A549 (cell line): ENCODE measurements at regions not wholly inside any gene's neighbourhood (a gene's known extent, or its start where the extent isn't known, plus 50 kb on each side); places are given as distances from the start of the nearest gene placed in this dataset.

Experiments used
- ATAC-seq, 2 experiments: fragments of 200-7000 bp in 1 of 2; fragments of >200 bp in 1 of 2; cut with Nextera tagmentation in 1 of 2; cut with Tn5 transposase in 1 of 2; 3 replicates each; pipeline versions ENCODE4 v1.8.0 to v1.9.1; 2018 to 2020; ENCODE audit warnings: mild to moderate bottlenecking in 1 of 2, moderate library complexity in 1 of 2
- CTCF ChIA-PET: fragments of 300-600 bp; sonication (Branson Sonifier 250); formaldehyde crosslinking; extraction: SDS; loops from one replicate; lab custom pipeline; 2021; ENCODE audit warnings: antibody characterized with exemption, inconsistent platforms; lab: Yijun Ruan, JAX
- POLR2A ChIA-PET: fragments of 350-600 bp; formaldehyde crosslinking; extraction: SDS; loops from one replicate; lab custom pipeline; 2021; ENCODE audit warnings: antibody characterized with exemption, inconsistent platforms; lab: Yijun Ruan, JAX
- DNase-seq, 2 experiments: peaks; one replicate each; pipeline versions ENCODE4 v3.0.0 to v3.0.0-alpha.2; 2011 to 2016; ENCODE audit warnings: low read depth in 1 of 2, low spot score in 1 of 2
- FAIRE-seq: peaks from 2 replicates; lab custom pipeline; 2011; peaks lifted over from hg19 to GRCh38; lab: Jason Lieb, UNC
- H3K27ac ChIP-seq, 2 experiments: fragments of >200 bp; sonication (Bioruptor Twin); formaldehyde crosslinking; 3 replicates each; pipeline ENCODE4 v1.5.1; 2016 to 2017
- H3K4me1 ChIP-seq: fragments of >200 bp; sonication (Bioruptor Twin); formaldehyde crosslinking; 3 replicates; pipeline ENCODE4 v1.6.1; 2016
- H3K4me2 ChIP-seq: fragments of >200 bp; sonication (Bioruptor Twin); formaldehyde crosslinking; 3 replicates; pipeline ENCODE4 v1.6.1; 2016
- H3K4me3 ChIP-seq: fragments of >200 bp; sonication (Bioruptor Twin); formaldehyde crosslinking; 3 replicates; pipeline ENCODE4 v1.5.1; 2016
- H3K9me3 ChIP-seq: fragments of >200 bp; sonication (Bioruptor Twin); formaldehyde crosslinking; 3 replicates; pipeline ENCODE4 v1.6.1; 2016
- CBX2 ChIP-seq: fragments of 200-600 bp; sonication (generic); IDR thresholded peaks from 2 replicates; pipeline ENCODE4 v1.6.1; 2016; ENCODE audit warnings: low read depth, mild to moderate bottlenecking, borderline replicate concordance
- CHD2 ChIP-seq: fragments of 150-350 bp; IDR thresholded peaks from 2 replicates; pipeline ENCODE4 v1.6.1; 2014; ENCODE audit warnings: low read length; ENCODE audit not compliant: partially characterized antibody
- CTCF ChIP-seq: fragments of >200 bp; sonication (Bioruptor Twin); formaldehyde crosslinking; IDR thresholded peaks from 3 replicates; pipeline ENCODE4 v1.5.1; 2016
- FOSL2 ChIP-seq, 2 experiments: fragments of 450-650 bp in 1 of 2; fragments of >200 bp in 1 of 2; sonication (Bioruptor Twin) in 1 of 2; formaldehyde crosslinking; IDR thresholded peaks; 2 replicates each; pipeline versions ENCODE4 v1.5.0 to v1.6.1; 2016 to 2020; ENCODE audit warnings: mild to moderate bottlenecking in 1 of 2, moderate library complexity in 1 of 2
- FOXS1 ChIP-seq: fragments of 250-450 bp; sonication (Bioruptor Pico); IDR thresholded peaks from 2 replicates; pipeline ENCODE4 v1.5.0; 2020; ENCODE audit warnings: mild to moderate bottlenecking, moderate library complexity
- GATA3 ChIP-seq: IDR thresholded peaks from 2 replicates; pipeline ENCODE4 v1.6.1; 2012; ENCODE audit warnings: borderline replicate concordance
- HDAC2 ChIP-seq: fragments of 200-600 bp; sonication (generic); IDR thresholded peaks from 2 replicates; pipeline ENCODE4 v1.6.1; 2016
- HES2 ChIP-seq: fragments of >200 bp; sonication (Bioruptor Twin); formaldehyde crosslinking; IDR thresholded peaks from 2 replicates; pipeline ENCODE4 v1.6.1; 2016
- HEYL ChIP-seq: fragments of 250-450 bp; sonication (Bioruptor Pico); IDR thresholded peaks from 2 replicates; pipeline ENCODE4 v1.8.0; 2021; ENCODE audit warnings: mild to moderate bottlenecking, moderate library complexity
- HOXA7 ChIP-seq: fragments of 250-450 bp; sonication (Bioruptor Pico); IDR thresholded peaks from 2 replicates; pipeline ENCODE4 v1.5.0; 2020; ENCODE audit warnings: mild to moderate bottlenecking, moderate library complexity
- HOXB5 ChIP-seq: fragments of 250-450 bp; sonication (Bioruptor Pico); IDR thresholded peaks from 2 replicates; pipeline ENCODE4 v1.5.0; 2020; ENCODE audit warnings: mild to moderate bottlenecking, moderate library complexity
- JUN ChIP-seq, 2 experiments: fragments of >200 bp; sonication (Bioruptor Twin); formaldehyde crosslinking; IDR thresholded peaks; 2 replicates in 1 of 2; 3 replicates in 1 of 2; pipeline ENCODE4 v1.6.1; 2016 to 2017
- KDM1A ChIP-seq: fragments of 200-600 bp; sonication (generic); IDR thresholded peaks from 2 replicates; pipeline ENCODE4 v1.6.1; 2016; ENCODE audit warnings: low read depth, mild to moderate bottlenecking
- KDM5A ChIP-seq: fragments of 200-600 bp; sonication (generic); IDR thresholded peaks from 2 replicates; pipeline ENCODE4 v1.6.1; 2016; ENCODE audit warnings: antibody characterized with exemption, mild to moderate bottlenecking
- MAX ChIP-seq: IDR thresholded peaks from 2 replicates; pipeline ENCODE4 v1.6.1; 2012
- MAZ ChIP-seq: fragments of 150-350 bp; IDR thresholded peaks from 2 replicates; pipeline ENCODE4 v1.6.1; 2014; ENCODE audit warnings: antibody characterized with exemption, low read depth, low read length, borderline replicate concordance
- PBX3 ChIP-seq: IDR thresholded peaks from 2 replicates; pipeline ENCODE4 v1.6.1; 2012
- RARB ChIP-seq: fragments of 250-450 bp; sonication (Bioruptor Pico); IDR thresholded peaks from 2 replicates; pipeline ENCODE4 v1.8.0; 2021; ENCODE audit warnings: mild to moderate bottlenecking, moderate library complexity
- RFX5 ChIP-seq: fragments of 450-650 bp; IDR thresholded peaks from 2 replicates; pipeline ENCODE4 v1.7.1; 2014; ENCODE audit warnings: antibody characterized with exemption, mild to moderate bottlenecking, moderate library complexity
- RNF2 ChIP-seq: fragments of 200-600 bp; sonication (generic); IDR thresholded peaks from 2 replicates; pipeline ENCODE4 v1.6.1; 2016; ENCODE audit warnings: low read depth, mild to moderate bottlenecking, antibody characterized with exemption, moderate library complexity, borderline replicate concordance
- SMC3 ChIP-seq: fragments of >200 bp; sonication (Bioruptor Twin); formaldehyde crosslinking; IDR thresholded peaks from 3 replicates; pipeline ENCODE4 v1.6.1; 2018; ENCODE audit warnings: inconsistent platforms
- SREBF2 ChIP-seq: fragments of 450-650 bp; IDR thresholded peaks from 2 replicates; pipeline ENCODE4 v1.6.1; 2014; ENCODE audit warnings: mild to moderate bottlenecking, moderate library complexity
- TP53 ChIP-seq: fragments of 250-450 bp; sonication (Bioruptor Pico); IDR thresholded peaks from 2 replicates; pipeline ENCODE4 v1.5.0; 2021; ENCODE audit warnings: mild to moderate bottlenecking, moderate library complexity
- USF2 ChIP-seq: fragments of 450-650 bp; IDR thresholded peaks from 2 replicates; pipeline ENCODE4 v1.6.1; 2014; ENCODE audit warnings: antibody characterized with exemption
- ZC3H11A ChIP-seq: fragments of 450-650 bp; IDR thresholded peaks from 2 replicates; pipeline ENCODE4 v1.6.1; 2014; ENCODE audit warnings: antibody characterized with exemption, mild to moderate bottlenecking
- ZSCAN20 ChIP-seq: fragments of 250-450 bp; sonication (Bioruptor Pico); IDR thresholded peaks from 2 replicates; pipeline ENCODE4 v1.8.0; 2022; ENCODE audit warnings: mild to moderate bottlenecking, moderate library complexity
- WGBS: methylation state at CpG from one replicate; pipeline ENCODE4 v1.1.6; 2017; ENCODE audit errors: missing lambda C conversion rate; 5-methylcytosine and 5-hydroxymethylcytosine counted together

- DNase-seq (no peak), ATAC-seq (no peak), FAIRE-seq (no peak)
- no peaks in the 10 kb centered on the region for H3K4me1 ChIP-seq
- WGBS = 72% methylated on average over 11 of the region's 13 CpGs
- no peak overlapping the region for H3K4me3 ChIP-seq
- H3K9me3 ChIP-seq = peaks cover 72% of the 10 kb centered on the region
- ChIA-PET CTCF (no interaction called here), POLR2A (no interaction called here)
- TF ChIP-seq MAX = no peak
- no peak for TF ChIP-seq FOSL2 (IDR thresholded peaks at IDR 0.05)
- no peak for TF ChIP-seq FOSL2 (CRISPR knock-in tag; IDR thresholded peaks at IDR 0.05)
- TF ChIP-seq HES2 = no peak
- no peak for TF ChIP-seq RFX5
- no peak for TF ChIP-seq RNF2
- no peak for TF ChIP-seq MAZ
- no peak for TF ChIP-seq USF2
- no peak for TF ChIP-seq KDM1A
- TF ChIP-seq HEYL = no peak
- TF ChIP-seq GATA3 = no peak
- no peak for TF ChIP-seq HOXA7 (CRISPR knock-in tag)
- no peak overlapping the region for H3K4me2 ChIP-seq
- no peak overlapping the region for H3K27ac ChIP-seq
Measured at GRCh38 chr15:25051399-25052154, 96.8 kb downstream of the SNRPN start.

GRCh38 chr15:25052191-25052999 is 97.6 kb downstream of the SNRPN start:
- 80% methylated on average over 5 of the region's 14 CpGs for WGBS
- ATAC-seq (no peak), FAIRE-seq (no peak), DNase-seq (no peak)
- H3K9me3 ChIP-seq = peaks cover 70% of the 10 kb centered on the region
- ChIA-PET POLR2A (no interaction called here), CTCF (no interaction called here)
- H3K4me1 ChIP-seq = no peaks in the 10 kb centered on the region
- H3K27ac ChIP-seq = no peak overlapping the region
- TF ChIP-seq HOXB5 (CRISPR knock-in tag) = no peak
- no peak for TF ChIP-seq GATA3
- no peak for TF ChIP-seq CTCF
- no peak for TF ChIP-seq KDM5A
- no peak for TF ChIP-seq TP53
- TF ChIP-seq MAX = no peak
- no peak for TF ChIP-seq PBX3
- no peak for TF ChIP-seq RNF2
- no peak for TF ChIP-seq SMC3
- no peak for TF ChIP-seq CBX2
- no peak for TF ChIP-seq ZC3H11A
- no peak for TF ChIP-seq SREBF2
- TF ChIP-seq RARB = no peak
- no peak for TF ChIP-seq HDAC2
- no peak for TF ChIP-seq FOSL2 (IDR thresholded peaks at IDR 0.05)
- no peak for TF ChIP-seq FOSL2 (CRISPR knock-in tag; IDR thresholded peaks at IDR 0.05)
- TF ChIP-seq JUN (IDR thresholded peaks at IDR 0.05) = no peak
- TF ChIP-seq MAZ = no peak
- no peak for TF ChIP-seq ZSCAN20 (CRISPR knock-in tag)
- TF ChIP-seq CHD2 = no peak
- no peak for TF ChIP-seq FOXS1 (CRISPR knock-in tag)
- H3K4me3 ChIP-seq = no peak overlapping the region
- no peak overlapping the region for H3K4me2 ChIP-seq
